SK-N-SH treated with all-trans-retinoic acid at 6 μM for 48 hours (cell line): ENCODE measurements at regions not wholly inside any gene's neighbourhood (a gene's known extent, or its start where the extent isn't known, plus 50 kb on each side); places are given as distances from the start of the nearest gene placed in this dataset.

Experiments used
- ATAC-seq: fragments of 200-7000 bp; cut with Tn5 transposase; 3 replicates; pipeline ENCODE4 v1.9.1; 2020; ENCODE audit warnings: mild to moderate bottlenecking, moderate library complexity
- ARNTL ChIP-seq: fragments of 450-650 bp; formaldehyde crosslinking; IDR thresholded peaks from 2 replicates; pipeline ENCODE4 v1.5.0; 2020; ENCODE audit warnings: low read depth, mild to moderate bottlenecking, moderate library complexity, borderline replicate concordance
- BACH2 ChIP-seq: fragments of 250-450 bp; sonication (Bioruptor Pico); IDR thresholded peaks from 2 replicates; pipeline ENCODE4 v1.9.0; 2021; ENCODE audit warnings: mild to moderate bottlenecking, borderline replicate concordance
- CREB5 ChIP-seq: fragments of 250-450 bp; sonication (Bioruptor Pico); IDR thresholded peaks from 2 replicates; pipeline ENCODE4 v1.5.1; 2020; ENCODE audit warnings: low read depth, mild to moderate bottlenecking, moderate library complexity
- CSDC2 ChIP-seq: fragments of 250-450 bp; sonication (Bioruptor Pico); IDR thresholded peaks from 2 replicates; pipeline ENCODE4 v1.5.0; 2020; ENCODE audit warnings: mild to moderate bottlenecking, moderate library complexity
- CSRNP3 ChIP-seq: fragments of 250-450 bp; sonication (Bioruptor Pico); IDR thresholded peaks from 2 replicates; pipeline ENCODE4 v1.5.1; 2021; ENCODE audit warnings: mild to moderate bottlenecking, moderate library complexity
- ESRRG ChIP-seq: fragments of 250-450 bp; sonication (Bioruptor Pico); IDR thresholded peaks from 2 replicates; pipeline ENCODE4 v1.6.1; 2021; ENCODE audit warnings: mild to moderate bottlenecking
- GLIS3 ChIP-seq: fragments of 250-450 bp; sonication (Bioruptor Pico); IDR thresholded peaks from 2 replicates; pipeline ENCODE4 v1.5.0; 2020; ENCODE audit warnings: mild to moderate bottlenecking, moderate library complexity
- ISL1 ChIP-seq: fragments of 250-450 bp; sonication (Bioruptor Pico); IDR thresholded peaks from 2 replicates; pipeline ENCODE4 v2.1.2; 2022; ENCODE audit warnings: mild to moderate bottlenecking, moderate library complexity
- OSR1 ChIP-seq: fragments of 250-450 bp; sonication (Bioruptor Pico); IDR thresholded peaks from 2 replicates; pipeline ENCODE4 v1.8.0; 2022; ENCODE audit warnings: moderate library complexity, mild to moderate bottlenecking, inconsistent platforms
- PPARA ChIP-seq: fragments of 250-450 bp; sonication (Bioruptor Pico); IDR thresholded peaks from 2 replicates; pipeline ENCODE4 v1.5.0; 2020; ENCODE audit warnings: mild to moderate bottlenecking, borderline replicate concordance
- RARB ChIP-seq: fragments of 250-450 bp; sonication (Bioruptor Pico); IDR thresholded peaks from 2 replicates; pipeline ENCODE4 v1.8.0; 2021; ENCODE audit warnings: mild to moderate bottlenecking, moderate library complexity
- SNAI2 ChIP-seq: fragments of 250-450 bp; sonication (Bioruptor Pico); IDR thresholded peaks from 2 replicates; pipeline ENCODE4 v1.5.0; 2020; ENCODE audit warnings: mild to moderate bottlenecking, moderate library complexity
- TCF4 ChIP-seq: fragments of 250-450 bp; sonication (Bioruptor Pico); IDR thresholded peaks from 2 replicates; pipeline ENCODE4 v1.8.0; 2021; ENCODE audit warnings: mild to moderate bottlenecking, moderate library complexity, borderline replicate concordance
- TOX ChIP-seq: fragments of 250-450 bp; sonication (Bioruptor Pico); IDR thresholded peaks from 2 replicates; pipeline ENCODE4 v1.8.0; 2021; ENCODE audit warnings: mild to moderate bottlenecking, moderate library complexity, borderline replicate concordance
- TSHZ2 ChIP-seq: fragments of 250-450 bp; sonication (Bioruptor Pico); IDR thresholded peaks from 2 replicates; pipeline ENCODE4 v1.5.0; 2020; ENCODE audit warnings: mild to moderate bottlenecking, moderate library complexity
- ZC3H10 ChIP-seq: fragments of 250-450 bp; sonication (Bioruptor Pico); IDR thresholded peaks from 2 replicates; pipeline ENCODE4 v1.5.1; 2021; ENCODE audit warnings: mild to moderate bottlenecking, moderate library complexity
- ZFP3 ChIP-seq: fragments of 250-450 bp; sonication (Bioruptor Pico); IDR thresholded peaks from 2 replicates; pipeline ENCODE4 v1.5.0; 2020; ENCODE audit warnings: mild to moderate bottlenecking, moderate library complexity
- ZFP30 ChIP-seq: fragments of 450-650 bp; formaldehyde crosslinking; IDR thresholded peaks from 2 replicates; pipeline ENCODE4 v1.5.0; 2022; ENCODE audit warnings: mild to moderate bottlenecking, moderate library complexity
- ZNF70 ChIP-seq: fragments of 450-650 bp; formaldehyde crosslinking; IDR thresholded peaks from 2 replicates; pipeline ENCODE4 v1.5.0; 2020; ENCODE audit warnings: mild to moderate bottlenecking, moderate library complexity
- ZNF8 ChIP-seq: fragments of 450-650 bp; formaldehyde crosslinking; IDR thresholded peaks from 2 replicates; pipeline ENCODE4 v1.5.0; 2020; ENCODE audit warnings: mild to moderate bottlenecking, moderate library complexity
- TF ChIP-seq, protein P1 (sequence below): fragments of 250-450 bp; sonication (Bioruptor Pico); IDR thresholded peaks from 2 replicates; pipeline ENCODE4 v1.8.0; 2020; ENCODE audit warnings: mild to moderate bottlenecking, moderate library complexity, borderline replicate concordance

DNA sequence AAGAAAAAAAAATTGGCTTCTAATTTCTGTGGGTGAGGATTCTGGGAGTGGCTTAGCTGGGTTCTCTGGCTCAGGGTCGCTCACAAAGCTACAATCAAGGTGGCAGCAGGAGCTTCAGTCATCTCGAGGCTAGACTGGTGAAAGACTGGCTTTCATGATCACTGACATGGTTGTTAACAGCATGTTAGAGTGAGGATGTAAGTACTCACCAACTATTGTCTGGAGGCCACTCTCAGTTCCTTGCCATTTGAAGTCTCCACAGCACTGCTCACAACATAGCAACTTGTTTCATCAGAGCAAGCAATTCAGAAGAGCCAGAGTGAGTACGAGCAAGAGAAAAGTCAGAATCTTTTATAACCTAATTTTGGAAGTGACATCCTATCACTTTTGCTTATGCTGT, 145.7 kb upstream of the PRSS16 start:
- no peak for ATAC-seq

DNA sequence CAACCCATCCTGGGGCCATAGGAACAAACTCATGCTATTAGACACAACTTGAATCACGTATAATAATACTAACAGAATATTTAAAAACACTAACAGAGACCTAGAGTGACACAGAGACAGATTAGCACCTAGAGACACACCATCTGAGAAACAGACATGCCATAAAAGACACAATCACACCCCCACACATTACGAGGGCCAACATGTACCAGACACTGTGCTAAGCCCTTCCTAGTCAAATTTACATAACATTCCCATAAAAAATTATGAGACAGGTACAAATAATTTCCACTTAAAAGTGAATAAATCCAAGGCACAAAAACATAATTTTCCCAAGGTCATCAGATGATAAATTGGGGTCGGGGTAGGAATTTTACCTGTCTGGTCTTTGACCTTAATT, 141.1 kb upstream of the PRSS16 start:
- no peak for TF ChIP-seq PPARA (CRISPR knock-in tag)
- no peak for TF ChIP-seq ZNF70 (CRISPR knock-in tag)
- no peak for TF ChIP-seq ZC3H10 (CRISPR knock-in tag)
- no peak for TF ChIP-seq TCF4 (CRISPR knock-in tag)
- no peak for TF ChIP-seq ZFP3 (CRISPR knock-in tag)
- TF ChIP-seq OSR1 = no peak
- TF ChIP-seq CREB5 (CRISPR knock-in tag) = no peak
- TF ChIP-seq CSDC2 = no peak
- TF ChIP-seq TOX = no peak
- no peak for TF ChIP-seq TSHZ2 (CRISPR knock-in tag)
- no peak for TF ChIP-seq ZNF8 (CRISPR knock-in tag)
- no peak for TF ChIP-seq ESRRG (CRISPR knock-in tag)
- no peak for ATAC-seq

More for the DNA sequence above, 145.7 kb upstream of the PRSS16 start:
- TF ChIP-seq ZFP30 (CRISPR knock-in tag) = no peak
- no peak for TF ChIP-seq CREB5 (CRISPR knock-in tag)
- TF ChIP-seq ESRRG (CRISPR knock-in tag) = no peak
- no peak for TF ChIP-seq RARB (CRISPR knock-in tag)
- no peak for TF ChIP-seq GLIS3
- no peak for TF ChIP-seq ZFP3 (CRISPR knock-in tag)
- TF ChIP-seq ZC3H10 (CRISPR knock-in tag) = no peak

DNA sequence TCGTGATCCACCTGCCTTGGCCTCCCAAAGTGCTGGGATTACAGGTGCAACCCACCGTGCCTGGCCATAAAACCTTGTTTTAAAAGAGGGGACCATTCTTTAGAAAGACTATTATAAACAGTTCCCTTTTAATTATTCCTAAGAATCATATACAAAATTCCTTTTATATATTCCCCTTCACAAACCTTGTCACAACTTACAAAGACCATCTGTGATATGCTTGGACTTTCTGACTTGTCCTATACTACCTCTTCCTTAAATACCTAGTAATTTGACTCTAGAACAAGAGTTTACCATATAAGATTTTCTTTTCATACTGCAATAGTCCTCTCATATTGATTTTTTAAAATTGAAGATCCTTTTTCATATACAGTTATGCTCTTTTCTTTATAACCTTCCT, 135.8 kb upstream of the PRSS16 start:
- no peak for TF ChIP-seq PPARA (CRISPR knock-in tag)
- TF ChIP-seq RARB (CRISPR knock-in tag) = no peak
- TF ChIP-seq ISL1 = no peak
- no peak for TF ChIP-seq ESRRG (CRISPR knock-in tag)
- TF ChIP-seq, protein P1, sequence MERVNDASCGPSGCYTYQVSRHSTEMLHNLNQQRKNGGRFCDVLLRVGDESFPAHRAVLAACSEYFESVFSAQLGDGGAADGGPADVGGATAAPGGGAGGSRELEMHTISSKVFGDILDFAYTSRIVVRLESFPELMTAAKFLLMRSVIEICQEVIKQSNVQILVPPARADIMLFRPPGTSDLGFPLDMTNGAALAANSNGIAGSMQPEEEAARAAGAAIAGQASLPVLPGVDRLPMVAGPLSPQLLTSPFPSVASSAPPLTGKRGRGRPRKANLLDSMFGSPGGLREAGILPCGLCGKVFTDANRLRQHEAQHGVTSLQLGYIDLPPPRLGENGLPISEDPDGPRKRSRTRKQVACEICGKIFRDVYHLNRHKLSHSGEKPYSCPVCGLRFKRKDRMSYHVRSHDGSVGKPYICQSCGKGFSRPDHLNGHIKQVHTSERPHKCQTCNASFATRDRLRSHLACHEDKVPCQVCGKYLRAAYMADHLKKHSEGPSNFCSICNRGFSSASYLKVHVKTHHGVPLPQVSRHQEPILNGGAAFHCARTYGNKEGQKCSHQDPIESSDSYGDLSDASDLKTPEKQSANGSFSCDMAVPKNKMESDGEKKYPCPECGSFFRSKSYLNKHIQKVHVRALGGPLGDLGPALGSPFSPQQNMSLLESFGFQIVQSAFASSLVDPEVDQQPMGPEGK = no peak
- no peak for TF ChIP-seq ZNF8 (CRISPR knock-in tag)
- no peak for TF ChIP-seq TSHZ2 (CRISPR knock-in tag)
- no peak for TF ChIP-seq CSDC2
- TF ChIP-seq ZC3H10 (CRISPR knock-in tag) = no peak
- no peak for TF ChIP-seq ARNTL (CRISPR knock-in tag)
- TF ChIP-seq BACH2 (CRISPR knock-in tag) = no peak
- no peak for TF ChIP-seq GLIS3
- ATAC-seq = no peak

- ATAC-seq = no peak
- TF ChIP-seq ISL1 = no peak
- TF ChIP-seq CSRNP3 = no peak
- no peak for TF ChIP-seq ARNTL (CRISPR knock-in tag)
- TF ChIP-seq ZNF8 (CRISPR knock-in tag) = no peak
- TF ChIP-seq OSR1 = no peak
- TF ChIP-seq ESRRG (CRISPR knock-in tag) = no peak
- no peak for TF ChIP-seq RARB (CRISPR knock-in tag)
- no peak for TF ChIP-seq TSHZ2 (CRISPR knock-in tag)
- no peak for TF ChIP-seq CSDC2
- no peak for TF ChIP-seq GLIS3
- no peak for TF ChIP-seq BACH2 (CRISPR knock-in tag)
- no peak for TF ChIP-seq ZFP30 (CRISPR knock-in tag)
- TF ChIP-seq SNAI2 (CRISPR knock-in tag) = no peak
Measured at GRCh38 chr6:27112974-27113373, 134.5 kb upstream of the PRSS16 start.
